Keratinocyte (primary cell): ENCODE measurements at regions not wholly inside any gene's neighbourhood (a gene's known extent, or its start where the extent isn't known, plus 50 kb on each side); places are given as distances from the start of the nearest gene placed in this dataset.

Experiments
- EZH2 ChIP-seq: IDR thresholded peaks from one replicate; pipeline ENCODE4 v1.6.1; 2012; ENCODE audit warnings: inconsistent platforms, mild to moderate bottlenecking, low read length, moderate library complexity
- TF ChIP-seq, protein P1 (sequence below), 3 experiments: IDR thresholded peaks in 1 of 3; conservative IDR thresholded peaks in 1 of 3; optimal IDR thresholded peaks in 1 of 3; 2 replicates in 2 of 3; 3 replicates in 1 of 3; pipeline versions ENCODE3 to v1.5.1; 2011; ENCODE audit warnings: low read length in 3 of 3, mild to moderate bottlenecking in 3 of 3, moderate library complexity in 2 of 3, control low read depth in 1 of 3, inconsistent platforms in 1 of 3; ENCODE audit not compliant: insufficient read depth in 2 of 3; ENCODE audit errors: extremely low read depth in 1 of 3

- TF ChIP-seq, protein P1, sequence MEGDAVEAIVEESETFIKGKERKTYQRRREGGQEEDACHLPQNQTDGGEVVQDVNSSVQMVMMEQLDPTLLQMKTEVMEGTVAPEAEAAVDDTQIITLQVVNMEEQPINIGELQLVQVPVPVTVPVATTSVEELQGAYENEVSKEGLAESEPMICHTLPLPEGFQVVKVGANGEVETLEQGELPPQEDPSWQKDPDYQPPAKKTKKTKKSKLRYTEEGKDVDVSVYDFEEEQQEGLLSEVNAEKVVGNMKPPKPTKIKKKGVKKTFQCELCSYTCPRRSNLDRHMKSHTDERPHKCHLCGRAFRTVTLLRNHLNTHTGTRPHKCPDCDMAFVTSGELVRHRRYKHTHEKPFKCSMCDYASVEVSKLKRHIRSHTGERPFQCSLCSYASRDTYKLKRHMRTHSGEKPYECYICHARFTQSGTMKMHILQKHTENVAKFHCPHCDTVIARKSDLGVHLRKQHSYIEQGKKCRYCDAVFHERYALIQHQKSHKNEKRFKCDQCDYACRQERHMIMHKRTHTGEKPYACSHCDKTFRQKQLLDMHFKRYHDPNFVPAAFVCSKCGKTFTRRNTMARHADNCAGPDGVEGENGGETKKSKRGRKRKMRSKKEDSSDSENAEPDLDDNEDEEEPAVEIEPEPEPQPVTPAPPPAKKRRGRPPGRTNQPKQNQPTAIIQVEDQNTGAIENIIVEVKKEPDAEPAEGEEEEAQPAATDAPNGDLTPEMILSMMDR (optimal IDR thresholded peaks at IDR 0.05 in 1 of 3, IDR thresholded peaks at IDR 0.05 in 1 of 3, conservative IDR thresholded peaks at IDR 0.05 in 1 of 3; ENCODE audit: extremely low read depth in 1 of 3, insufficient read depth in 2 of 3, low read length in 3 of 3): no peak
- no peak for TF ChIP-seq EZH2
These were observed 138.6 kb downstream of the NUDT12 start for GRCh38 chr5:103424026-103424425.
